GM18867 (cell line): ENCODE measurements at regions not wholly inside any gene's neighbourhood (a gene's known extent, or its start where the extent isn't known, plus 50 kb on each side); places are given as distances from the start of the nearest gene placed in this dataset.
"Not testable (repeated sequence)": the region's sequence is repeated elsewhere in the genome, so short reads cannot be mapped to it uniquely, and the experiment has no call there.

Experiments used
- ATAC-seq: cut with Tn5 transposase; IDR thresholded peaks from one replicate; pipeline ENCODE4 v1.9.1; 2021; ENCODE audit warnings: mild to moderate bottlenecking, moderate library complexity; ENCODE audit not compliant: unreplicated experiment

- ATAC-seq = not testable (repeated sequence)
Observed at GRCh38 chr20:40889266-40889665, 139.4 kb upstream of the TOP1 start.

GRCh38 chr20:40890181-40890580 lies 138.4 kb upstream of the TOP1 start:
- no peak for ATAC-seq

GRCh38 chr20:40890635-40891034 lies 138.0 kb upstream of the TOP1 start:
- ATAC-seq = no peak

GRCh38 chr20:40891351-40891750 lies 137.3 kb upstream of the TOP1 start:
- ATAC-seq = no peak

GRCh38 chr20:40892642-40893041 lies 136.0 kb upstream of the TOP1 start:
- no peak for ATAC-seq

GRCh38 chr20:40893610-40894236 lies 134.9 kb upstream of the TOP1 start:
- ATAC-seq = no peak

- no peak for ATAC-seq
Observed at GRCh38 chr20:40894237-40894630, 134.4 kb upstream of the TOP1 start.

- ATAC-seq = no peak
Observed at GRCh38 chr20:40895182-40895581, 133.4 kb upstream of the TOP1 start.

GRCh38 chr20:40896814-40897700 lies 131.6 kb upstream of the TOP1 start:
- ATAC-seq = no peak

- no peak for ATAC-seq
Observed at GRCh38 chr20:40899344-40899743, 129.3 kb upstream of the TOP1 start.

- ATAC-seq = no peak
Observed at GRCh38 chr20:40900666-40901215, 127.9 kb upstream of the TOP1 start.

GRCh38 chr20:40902661-40903060 lies 126.0 kb upstream of the TOP1 start:
- no peak for ATAC-seq

GRCh38 chr20:40908309-40908708 lies 120.3 kb upstream of the TOP1 start:
- ATAC-seq = no peak

- not testable (repeated sequence) for ATAC-seq
Observed at GRCh38 chr20:40909489-40909888, 119.1 kb upstream of the TOP1 start.

GRCh38 chr20:40910436-40910835 lies 118.2 kb upstream of the TOP1 start:
- not testable (repeated sequence) for ATAC-seq

- ATAC-seq = not testable (repeated sequence)
Observed at GRCh38 chr20:40911152-40911551, 117.5 kb upstream of the TOP1 start.

- ATAC-seq = no peak
Observed at GRCh38 chr20:40913224-40914185, 115.1 kb upstream of the TOP1 start.

- no peak for ATAC-seq
Observed at GRCh38 chr20:40915756-40916155, 112.9 kb upstream of the TOP1 start.

GRCh38 chr20:40916276-40916675 lies 112.3 kb upstream of the TOP1 start:
- ATAC-seq = no peak

- no peak for ATAC-seq
Observed at GRCh38 chr20:40920291-40920690, 108.3 kb upstream of the TOP1 start.

GRCh38 chr20:40922865-40923264 lies 105.8 kb upstream of the TOP1 start:
- no peak for ATAC-seq
